Endothelial cell (in vitro differentiated cells): ENCODE measurements at regions not wholly inside any gene's neighbourhood (a gene's known extent, or its start where the extent isn't known, plus 50 kb on each side); places are given as distances from the start of the nearest gene placed in this dataset.

Experiments
- DNase-seq: peaks from one replicate; pipeline ENCODE4 v3.0.0; 2021; ENCODE audit warnings: low spot score
- H3K27ac Mint-ChIP-seq: one replicate; pipeline ENCODE4 v1.8.0; 2021; ENCODE audit warnings: mixed read lengths, inconsistent platforms; ENCODE audit not compliant: unreplicated experiment
- H3K27me3 Mint-ChIP-seq: one replicate; pipeline ENCODE4 v1.8.0; 2021; ENCODE audit warnings: mild to moderate bottlenecking, moderate library complexity, mixed read lengths, inconsistent platforms; ENCODE audit not compliant: unreplicated experiment
- H3K36me3 Mint-ChIP-seq: one replicate; pipeline ENCODE4 v1.8.0; 2021; ENCODE audit warnings: mild to moderate bottlenecking, low read depth, mixed read lengths, inconsistent platforms; ENCODE audit not compliant: unreplicated experiment
- H3K4me1 Mint-ChIP-seq: one replicate; pipeline ENCODE4 v1.8.0; 2021; ENCODE audit warnings: mild to moderate bottlenecking, mixed read lengths, inconsistent platforms; ENCODE audit not compliant: unreplicated experiment
- H3K4me3 Mint-ChIP-seq: one replicate; pipeline ENCODE4 v1.8.0; 2021; ENCODE audit warnings: mild to moderate bottlenecking, mixed read lengths, inconsistent platforms; ENCODE audit not compliant: unreplicated experiment
- H3K9me3 Mint-ChIP-seq: one replicate; pipeline ENCODE4 v1.8.0; 2021; ENCODE audit warnings: mixed read lengths, inconsistent platforms; ENCODE audit not compliant: unreplicated experiment
- TF ChIP-seq, protein P1 (sequence below): fragments of 200-600 bp; sonication (generic); IDR thresholded peaks from one replicate; pipeline ENCODE4 v1.5.0; 2021; ENCODE audit warnings: antibody characterized with exemption; ENCODE audit not compliant: unreplicated experiment

GRCh38 chr3:178310949-178311348 is 225.3 kb upstream of the KCNMB2 start:
- TF ChIP-seq, protein P1, sequence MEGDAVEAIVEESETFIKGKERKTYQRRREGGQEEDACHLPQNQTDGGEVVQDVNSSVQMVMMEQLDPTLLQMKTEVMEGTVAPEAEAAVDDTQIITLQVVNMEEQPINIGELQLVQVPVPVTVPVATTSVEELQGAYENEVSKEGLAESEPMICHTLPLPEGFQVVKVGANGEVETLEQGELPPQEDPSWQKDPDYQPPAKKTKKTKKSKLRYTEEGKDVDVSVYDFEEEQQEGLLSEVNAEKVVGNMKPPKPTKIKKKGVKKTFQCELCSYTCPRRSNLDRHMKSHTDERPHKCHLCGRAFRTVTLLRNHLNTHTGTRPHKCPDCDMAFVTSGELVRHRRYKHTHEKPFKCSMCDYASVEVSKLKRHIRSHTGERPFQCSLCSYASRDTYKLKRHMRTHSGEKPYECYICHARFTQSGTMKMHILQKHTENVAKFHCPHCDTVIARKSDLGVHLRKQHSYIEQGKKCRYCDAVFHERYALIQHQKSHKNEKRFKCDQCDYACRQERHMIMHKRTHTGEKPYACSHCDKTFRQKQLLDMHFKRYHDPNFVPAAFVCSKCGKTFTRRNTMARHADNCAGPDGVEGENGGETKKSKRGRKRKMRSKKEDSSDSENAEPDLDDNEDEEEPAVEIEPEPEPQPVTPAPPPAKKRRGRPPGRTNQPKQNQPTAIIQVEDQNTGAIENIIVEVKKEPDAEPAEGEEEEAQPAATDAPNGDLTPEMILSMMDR: no peak
- no peak for DNase-seq
- Mint-ChIP-seq H3K4me1 (no peaks in the 10 kb centered on the region), H3K36me3 (no peaks in the 10 kb centered on the region), H3K9me3 (no peaks in the 10 kb centered on the region), H3K27me3 (no peaks in the 10 kb centered on the region), H3K27ac (no peak overlapping the region), H3K4me3 (no peak overlapping the region)

DNA sequence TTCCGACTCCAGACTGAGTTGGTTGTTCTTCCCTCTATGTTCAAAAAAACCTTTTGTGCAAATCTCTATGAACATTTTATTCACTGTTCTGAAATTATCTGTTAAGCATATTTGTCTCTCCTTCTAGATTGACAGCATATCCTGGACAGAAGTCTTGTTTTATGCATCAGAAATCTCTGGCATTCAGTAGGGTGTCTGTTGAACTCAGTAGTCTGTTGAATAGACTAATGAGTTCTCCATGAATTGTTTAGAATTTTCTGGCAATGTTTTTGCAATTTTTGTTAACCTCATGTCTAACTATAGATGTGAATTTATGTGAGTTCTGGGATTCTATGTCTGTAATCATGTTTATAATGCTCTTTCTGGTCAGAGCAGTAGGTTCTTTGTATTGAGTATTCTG is 222.5 kb upstream of the KCNMB2 start:
- TF ChIP-seq, protein P1: no peak
- H3K27ac Mint-ChIP-seq: no peak overlapping the region
- no peak for DNase-seq
- H3K4me1 Mint-ChIP-seq: no peaks in the 10 kb centered on the region
- H3K36me3 Mint-ChIP-seq: no peaks in the 10 kb centered on the region
- no peaks in the 10 kb centered on the region for H3K9me3 Mint-ChIP-seq
- no peaks in the 10 kb centered on the region for H3K27me3 Mint-ChIP-seq
- no peak overlapping the region for H3K4me3 Mint-ChIP-seq

DNA sequence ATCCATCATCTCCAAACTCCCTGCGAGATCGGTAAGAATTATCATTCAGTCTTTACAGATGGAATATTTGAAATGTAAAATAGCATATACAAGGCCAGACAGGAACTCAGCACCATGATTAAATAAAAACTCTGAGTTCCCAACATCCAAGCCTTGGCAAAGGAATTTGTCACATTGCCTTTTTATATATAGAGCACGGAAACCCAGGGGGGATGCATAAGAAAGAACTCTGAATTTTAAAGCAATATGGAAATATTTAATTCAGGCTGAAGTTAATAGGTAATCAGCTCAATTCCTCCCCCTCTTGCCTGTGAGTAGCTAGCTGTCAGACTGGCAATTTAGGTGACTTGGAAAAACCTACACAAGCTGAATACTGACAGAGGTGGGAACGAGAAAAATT is 217.9 kb upstream of the KCNMB2 start:
- H3K9me3 Mint-ChIP-seq: no peaks in the 10 kb centered on the region
- no peak overlapping the region for H3K27ac Mint-ChIP-seq
- TF ChIP-seq, protein P1: no peak
- DNase-seq: no peak
- no peak overlapping the region for H3K4me3 Mint-ChIP-seq
- H3K27me3 Mint-ChIP-seq: no peaks in the 10 kb centered on the region
- peaks cover 21% of the 10 kb centered on the region for H3K4me1 Mint-ChIP-seq
- no peaks in the 10 kb centered on the region for H3K36me3 Mint-ChIP-seq

GRCh38 chr3:178318941-178319816 is 217.1 kb upstream of the KCNMB2 start:
- H3K4me3 Mint-ChIP-seq: no peak overlapping the region
- DNase-seq: no peak
- TF ChIP-seq, protein P1: no peak
- no peak overlapping the region for H3K27ac Mint-ChIP-seq
- peaks cover 1% of the 10 kb centered on the region for H3K27me3 Mint-ChIP-seq
- no peaks in the 10 kb centered on the region for H3K9me3 Mint-ChIP-seq
- H3K4me1 Mint-ChIP-seq: peaks cover 21% of the 10 kb centered on the region
- no peaks in the 10 kb centered on the region for H3K36me3 Mint-ChIP-seq

DNA sequence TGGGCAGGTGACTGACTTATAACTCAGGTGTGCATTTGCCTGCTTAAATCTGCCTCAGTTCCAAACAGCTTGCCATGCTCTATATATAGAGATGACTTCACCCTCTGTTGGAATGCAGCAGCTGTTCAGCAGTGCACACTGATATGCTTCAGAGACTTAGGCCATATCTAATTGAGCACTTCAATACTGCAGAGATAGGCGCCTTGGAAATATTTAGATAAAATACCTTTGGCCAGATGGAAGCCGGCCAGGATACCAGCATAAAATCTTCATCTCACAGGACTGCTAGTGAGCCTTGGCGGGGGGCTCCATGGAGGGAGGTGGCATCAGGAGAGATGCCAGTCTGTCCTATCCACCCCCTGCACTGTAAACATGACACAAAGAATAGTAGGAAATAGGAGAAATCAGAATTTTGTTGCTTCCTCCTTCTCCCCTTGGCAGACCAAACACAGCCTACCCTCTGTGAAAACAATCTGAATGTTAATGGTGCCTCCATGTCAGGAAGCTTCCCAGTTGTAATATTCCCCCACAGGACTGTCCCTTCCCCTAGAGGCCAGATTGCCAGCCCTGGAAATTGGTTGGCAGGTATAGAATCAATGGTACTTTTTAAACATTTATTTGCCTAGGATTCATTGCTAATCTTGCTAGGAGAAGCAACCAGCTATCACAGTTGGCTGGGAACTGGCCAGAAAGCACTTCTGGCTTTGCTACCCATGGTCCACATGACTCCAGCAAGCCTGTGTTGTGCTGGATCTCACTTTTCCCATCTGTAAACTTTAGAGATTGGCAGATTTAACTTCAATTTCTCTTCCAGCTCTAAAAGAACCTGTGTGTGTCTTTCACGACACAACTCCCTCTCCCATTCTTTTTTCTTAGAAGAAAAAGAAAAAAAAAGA is 215.5 kb upstream of the KCNMB2 start:
- DNase-seq: no peak
- no peak overlapping the region for H3K4me3 Mint-ChIP-seq
- peaks cover 21% of the 10 kb centered on the region for H3K4me1 Mint-ChIP-seq
- H3K36me3 Mint-ChIP-seq: no peaks in the 10 kb centered on the region
- H3K27ac Mint-ChIP-seq: no peak overlapping the region
- H3K27me3 Mint-ChIP-seq: peaks cover 1% of the 10 kb centered on the region
- H3K9me3 Mint-ChIP-seq: no peaks in the 10 kb centered on the region
- TF ChIP-seq, protein P1: no peak
